ENCODE measurements at regions not wholly inside any gene's neighbourhood (a gene's known extent, or its start where the extent isn't known, plus 50 kb on each side); places are given as distances from the start of the nearest gene placed in this dataset.

DNA sequence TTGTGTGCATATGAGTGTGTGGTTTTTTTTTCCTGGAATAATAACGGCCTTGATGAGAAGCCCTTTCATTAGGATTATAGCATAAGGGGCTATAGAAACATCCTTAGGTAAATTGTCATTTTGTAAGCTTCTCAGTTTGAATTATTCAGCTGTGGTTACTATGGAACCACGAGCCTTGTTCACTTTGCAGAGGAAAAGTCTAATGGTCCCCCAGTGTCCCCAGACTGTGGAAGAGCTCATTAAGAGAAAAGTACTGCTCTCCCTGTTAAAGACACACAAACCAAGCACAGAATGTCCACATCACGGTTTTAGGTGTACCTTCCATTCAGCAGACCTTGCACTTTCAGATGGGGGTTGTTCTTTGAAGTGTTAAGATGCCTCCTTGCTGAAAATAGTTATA, 199.3 kb upstream of the DEPDC1 start:
- no peak for DNase-seq
- Histone ChIP-seq H3K27ac (no peak overlapping the region), H3K4me1 (no peaks in the 10 kb centered on the region), H3K27me3 (no peaks in the 10 kb centered on the region), H3K4me3 (no peak overlapping the region), H3K9me3 (no peaks in the 10 kb centered on the region), H3K36me3 (no peaks in the 10 kb centered on the region)
- ATAC-seq, result no peak
- TF ChIP-seq, protein P1, sequence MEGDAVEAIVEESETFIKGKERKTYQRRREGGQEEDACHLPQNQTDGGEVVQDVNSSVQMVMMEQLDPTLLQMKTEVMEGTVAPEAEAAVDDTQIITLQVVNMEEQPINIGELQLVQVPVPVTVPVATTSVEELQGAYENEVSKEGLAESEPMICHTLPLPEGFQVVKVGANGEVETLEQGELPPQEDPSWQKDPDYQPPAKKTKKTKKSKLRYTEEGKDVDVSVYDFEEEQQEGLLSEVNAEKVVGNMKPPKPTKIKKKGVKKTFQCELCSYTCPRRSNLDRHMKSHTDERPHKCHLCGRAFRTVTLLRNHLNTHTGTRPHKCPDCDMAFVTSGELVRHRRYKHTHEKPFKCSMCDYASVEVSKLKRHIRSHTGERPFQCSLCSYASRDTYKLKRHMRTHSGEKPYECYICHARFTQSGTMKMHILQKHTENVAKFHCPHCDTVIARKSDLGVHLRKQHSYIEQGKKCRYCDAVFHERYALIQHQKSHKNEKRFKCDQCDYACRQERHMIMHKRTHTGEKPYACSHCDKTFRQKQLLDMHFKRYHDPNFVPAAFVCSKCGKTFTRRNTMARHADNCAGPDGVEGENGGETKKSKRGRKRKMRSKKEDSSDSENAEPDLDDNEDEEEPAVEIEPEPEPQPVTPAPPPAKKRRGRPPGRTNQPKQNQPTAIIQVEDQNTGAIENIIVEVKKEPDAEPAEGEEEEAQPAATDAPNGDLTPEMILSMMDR (IDR thresholded peaks at IDR 0.05), result no peak
- intact Hi-C loops (cut with DNase I), result no loop called here

DNA sequence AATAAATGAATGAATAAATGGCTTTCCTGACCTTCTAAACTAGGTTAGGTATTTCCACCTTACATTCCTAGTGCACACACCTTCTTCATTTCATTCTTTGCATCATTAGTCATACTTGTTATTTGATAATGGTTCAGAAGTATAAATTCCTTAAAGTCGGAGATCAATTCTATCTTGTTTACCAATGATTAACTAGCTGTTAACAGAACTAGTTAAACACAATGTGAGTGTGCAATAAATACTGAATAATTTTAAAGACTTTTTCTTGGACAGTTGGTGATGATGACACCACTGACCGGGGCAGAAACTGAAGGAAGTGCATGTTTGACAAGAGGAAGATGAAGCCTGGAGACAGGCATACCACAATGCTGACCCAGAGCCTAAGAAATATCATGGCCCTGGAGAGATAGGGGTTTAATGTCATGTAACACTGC, 207.1 kb upstream of the DEPDC1 start:
- Histone ChIP-seq H3K9me3 (peaks cover 0 to 5% of the 10 kb centered on the region in 2 donors), H3K36me3 (no peaks in the 10 kb centered on the region), H3K27ac (no peak overlapping the region), H3K4me1 (no peaks in the 10 kb centered on the region), H3K27me3 (no peaks in the 10 kb centered on the region), H3K4me3 (no peak overlapping the region)
- TF ChIP-seq, protein P1 (IDR thresholded peaks at IDR 0.05), result no peak
- intact Hi-C loops (cut with DNase I), result no loop called here
- ATAC-seq (no peak), DNase-seq (no peak)

DNA sequence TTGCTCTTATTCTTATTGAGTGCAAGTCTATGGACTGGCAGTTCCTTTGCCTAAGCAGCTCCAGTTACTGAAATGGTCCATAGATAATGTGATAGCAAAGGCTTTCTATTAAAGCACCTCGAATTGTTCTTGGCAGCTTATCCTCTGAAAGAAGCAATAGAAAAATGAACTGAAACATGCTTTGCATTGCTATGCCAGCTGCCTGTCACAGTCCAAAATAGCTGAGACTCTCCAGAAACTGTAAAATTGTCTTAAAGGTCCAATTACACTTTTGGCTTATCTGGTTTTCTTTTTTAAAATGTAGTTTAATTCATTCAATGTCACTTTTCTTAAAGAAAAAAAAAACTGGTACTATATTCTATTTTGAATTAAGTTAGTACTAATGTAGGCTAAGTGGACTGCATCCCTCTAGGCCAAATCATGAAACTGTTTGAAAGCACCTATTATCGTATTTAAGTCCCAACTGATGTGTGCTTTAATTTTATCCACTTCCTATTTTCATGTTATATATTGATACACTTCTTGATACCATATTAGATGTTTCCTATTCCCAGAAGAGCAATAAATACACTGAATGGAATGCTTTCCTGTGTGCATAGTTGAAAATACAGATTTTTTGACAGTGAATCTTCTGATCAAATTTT, 208.0 kb upstream of the DEPDC1 start:
- H3K36me3 ChIP-seq, result no peaks in the 10 kb centered on the region
- TF ChIP-seq, protein P1 (IDR thresholded peaks at IDR 0.05), result no peak
- no peak for ATAC-seq
- no peak overlapping the region for H3K27ac ChIP-seq
- no peaks in the 10 kb centered on the region for H3K27me3 ChIP-seq
- intact Hi-C loops (cut with DNase I), result no loop called here
- H3K4me1 ChIP-seq, result no peaks in the 10 kb centered on the region
- H3K4me3 ChIP-seq, result no peak overlapping the region
- no peak for DNase-seq
- peaks cover 0 to 15% of the 10 kb centered on the region in 2 donors for H3K9me3 ChIP-seq

DNA sequence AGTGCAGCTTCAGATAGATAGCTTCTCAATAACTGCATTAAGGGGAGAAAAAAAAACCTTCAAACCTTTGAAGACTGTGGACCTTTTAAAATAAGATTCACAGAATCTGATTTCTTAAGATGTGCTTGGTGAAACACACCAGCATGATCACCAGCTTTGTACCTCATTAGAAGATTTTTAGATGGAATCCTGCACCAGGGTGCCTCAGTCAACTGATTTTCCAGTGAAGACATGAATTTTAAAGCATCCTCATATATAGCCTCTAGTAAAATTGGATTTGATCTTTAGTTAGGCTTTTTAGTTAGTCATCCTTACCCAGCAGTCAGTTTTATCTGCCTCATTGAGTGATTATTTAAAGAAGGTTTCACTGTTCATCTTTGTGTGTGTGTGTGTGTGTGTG, 208.6 kb upstream of the DEPDC1 start:
- Histone ChIP-seq H3K36me3 (no peaks in the 10 kb centered on the region), H3K4me3 (no peak overlapping the region), H3K27ac (no peak overlapping the region), H3K9me3 (peaks cover 0 to 20% of the 10 kb centered on the region in 2 donors), H3K27me3 (no peaks in the 10 kb centered on the region), H3K4me1 (no peaks in the 10 kb centered on the region)
- DNase-seq (no peak), ATAC-seq (no peak)
- intact Hi-C loops (cut with DNase I), result no loop called here
- TF ChIP-seq, protein P1 (IDR thresholded peaks at IDR 0.05), result no peak

DNA sequence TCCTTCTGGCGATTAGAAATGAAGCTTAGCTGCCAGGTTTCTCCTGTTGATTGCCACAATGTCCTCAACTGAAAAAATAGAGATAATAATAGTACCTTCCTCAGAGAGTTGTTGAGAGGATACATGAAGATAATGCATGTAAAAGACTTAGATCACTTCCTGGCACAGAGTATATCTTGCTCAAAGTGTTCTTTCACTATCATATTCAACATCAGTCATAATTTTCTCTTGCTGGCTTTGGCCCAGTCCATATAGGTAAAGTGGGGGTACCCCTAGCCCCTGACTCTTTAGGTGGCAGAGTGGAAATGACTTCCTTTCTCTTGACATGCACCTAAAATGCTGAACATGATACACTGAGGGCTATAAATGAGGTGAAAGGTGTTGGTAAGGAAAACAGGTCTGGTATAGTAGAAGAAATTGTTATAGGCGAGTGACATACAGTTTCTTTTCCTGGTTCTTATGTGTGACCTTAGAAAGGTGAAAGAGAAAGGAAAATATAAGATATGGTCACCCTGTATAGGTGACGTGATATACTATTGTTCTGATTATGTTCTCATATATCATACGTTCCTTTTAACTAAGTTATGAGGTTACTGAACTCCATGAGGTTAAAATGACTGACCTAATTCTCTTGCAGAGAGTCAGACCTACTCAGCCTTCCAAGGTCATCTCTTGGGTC, 209.9 kb upstream of the DEPDC1 start:
- TF ChIP-seq, protein P1 (IDR thresholded peaks at IDR 0.05), result no peak
- DNase-seq (no peak), ATAC-seq (no peak)
- peaks cover 0 to 28% of the 10 kb centered on the region in 2 donors for H3K9me3 ChIP-seq
- H3K27ac ChIP-seq, result no peak overlapping the region
- intact Hi-C loops (cut with DNase I), result no loop called here
- H3K4me3 ChIP-seq, result no peak overlapping the region
- H3K36me3 ChIP-seq, result no peaks in the 10 kb centered on the region
- no peaks in the 10 kb centered on the region for H3K4me1 ChIP-seq
- H3K27me3 ChIP-seq, result no peaks in the 10 kb centered on the region

Measured in left lung (tissue), 4 donors.